Stimulated activated CD8-positive, alpha-beta memory T cell treated with anti-CD3 and anti-CD28 coated beads, Interleukin-15, amount 100 ng/mL, for 48 hours (primary cell): ENCODE measurements at regions not wholly inside any gene's neighbourhood (a gene's known extent, or its start where the extent isn't known, plus 50 kb on each side); places are given as distances from the start of the nearest gene placed in this dataset.

ENCODE experiments used
- DNase-seq, 2 donors: peaks; one replicate each; pipeline ENCODE4 v3.0.0-alpha.2; 2020; ENCODE audit warnings: low read depth in 2 of 2

DNA sequence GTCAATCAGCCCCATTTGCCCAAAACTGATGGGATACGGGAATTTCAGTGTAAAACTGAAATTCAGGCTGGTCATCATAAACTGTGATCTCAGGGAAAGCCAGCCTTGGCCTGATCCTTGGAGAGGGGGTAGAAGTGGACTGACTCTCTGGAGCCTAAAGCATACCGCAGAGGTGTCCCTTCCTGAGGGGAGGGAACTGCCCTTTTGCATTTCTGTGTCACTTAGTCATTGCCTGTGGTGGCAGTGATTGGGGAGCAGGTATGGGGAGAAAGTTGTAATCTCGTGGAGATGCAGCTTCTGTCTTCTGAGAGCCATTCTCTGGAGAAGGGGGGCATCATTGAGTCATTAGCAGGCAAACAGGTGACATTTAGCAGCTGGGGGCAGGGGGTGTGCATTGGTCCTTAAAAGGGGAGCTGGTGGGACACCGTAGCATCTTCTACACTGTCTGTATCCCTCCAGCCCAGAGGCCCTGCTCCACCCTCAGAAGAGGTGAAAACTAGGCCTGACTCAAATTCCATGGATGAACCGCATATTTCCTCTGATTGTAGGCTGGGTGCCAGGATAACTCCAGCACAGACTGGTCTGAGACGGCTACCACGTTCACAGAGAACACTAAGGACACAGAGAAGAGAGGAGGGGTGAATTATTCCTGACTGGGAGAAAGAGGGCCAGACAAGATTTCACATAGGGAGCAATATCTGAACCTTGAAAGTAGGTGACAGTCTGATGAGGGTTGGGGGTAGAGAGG, 143.3 kb downstream of the SEC61B start:
- DNase-seq = no peak

GRCh38 chr9:99366183-99366582, 144.1 kb downstream of the SEC61B start:
- no peak for DNase-seq

- DNase-seq = no peak
Measured at GRCh38 chr9:99366621-99367020, 144.5 kb downstream of the SEC61B start.

DNA sequence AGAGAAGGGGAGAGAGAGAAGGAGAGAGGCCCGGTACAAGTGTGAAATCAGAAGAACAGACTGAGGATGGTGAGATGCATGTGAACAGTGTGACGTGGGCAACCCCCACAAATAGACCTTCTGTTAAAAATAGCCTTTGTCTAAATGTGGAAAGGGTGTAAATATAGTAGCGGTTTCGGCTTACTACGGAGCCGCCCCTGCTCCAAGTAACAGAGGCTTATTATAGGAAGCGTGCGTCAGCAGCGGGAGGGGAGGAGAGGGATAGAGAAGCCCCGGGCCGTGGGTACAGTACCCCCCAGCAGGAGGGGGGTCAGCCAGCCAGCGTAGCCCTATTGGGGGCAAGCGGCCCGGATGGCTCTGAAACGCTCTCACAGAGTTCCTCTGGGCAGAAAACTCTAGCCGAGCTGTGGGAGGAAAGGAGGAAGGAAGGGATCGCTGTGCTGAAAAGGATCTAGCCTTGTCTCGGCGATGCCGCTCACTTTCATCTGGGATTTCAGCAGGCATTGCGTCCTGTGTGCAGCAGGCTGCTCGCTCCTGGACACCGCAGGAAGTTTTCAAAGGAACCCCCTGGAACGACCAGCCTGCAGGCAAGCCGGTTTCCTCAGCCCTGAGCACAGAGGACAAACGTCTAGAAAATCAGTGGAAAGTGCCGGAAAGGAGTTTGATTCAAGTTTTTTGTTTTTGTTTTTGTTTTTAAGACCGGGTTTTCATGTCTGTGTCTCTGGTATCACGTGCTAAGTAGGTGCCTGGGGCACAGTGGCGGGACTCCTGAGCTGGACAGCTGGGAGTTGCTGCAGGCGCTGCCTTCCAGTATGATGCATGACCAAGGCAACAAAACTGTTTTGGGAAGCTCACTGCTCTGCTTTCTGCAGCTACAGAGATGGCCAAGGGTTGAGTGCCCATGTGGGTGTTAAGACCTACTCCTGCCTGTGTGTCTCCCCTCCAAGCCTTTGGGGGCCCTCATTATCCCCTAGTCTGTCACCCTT, 146.6 kb downstream of the SEC61B start:
- no peak for DNase-seq

- DNase-seq = no peak
Measured at GRCh38 chr9:99369327-99369722, 147.2 kb downstream of the SEC61B start.

DNA sequence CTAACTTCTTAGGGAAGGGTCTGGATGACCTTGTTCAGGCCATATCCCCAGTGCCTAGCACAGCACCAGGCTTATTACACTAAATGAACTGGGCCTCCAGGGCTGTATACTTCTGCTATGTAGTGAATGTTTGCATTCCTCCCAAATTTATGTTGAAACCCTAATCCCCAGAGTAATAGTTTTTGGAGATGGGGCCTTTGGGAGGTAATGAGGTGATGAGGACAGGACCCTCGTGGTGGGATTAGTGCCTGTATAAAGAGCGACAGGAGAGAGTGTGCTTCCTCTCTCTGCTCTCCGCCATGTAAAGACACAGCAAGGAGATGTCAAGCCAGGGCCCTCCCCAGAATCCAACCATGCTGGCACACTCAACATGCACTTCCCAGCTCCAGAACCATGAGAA, 148.3 kb downstream of the SEC61B start:
- DNase-seq = no peak

- no peak for DNase-seq
Measured at GRCh38 chr9:99371376-99371775, 149.3 kb downstream of the SEC61B start.

GRCh38 chr9:99373912-99374311, 151.8 kb downstream of the SEC61B start:
- DNase-seq = no peak

DNA sequence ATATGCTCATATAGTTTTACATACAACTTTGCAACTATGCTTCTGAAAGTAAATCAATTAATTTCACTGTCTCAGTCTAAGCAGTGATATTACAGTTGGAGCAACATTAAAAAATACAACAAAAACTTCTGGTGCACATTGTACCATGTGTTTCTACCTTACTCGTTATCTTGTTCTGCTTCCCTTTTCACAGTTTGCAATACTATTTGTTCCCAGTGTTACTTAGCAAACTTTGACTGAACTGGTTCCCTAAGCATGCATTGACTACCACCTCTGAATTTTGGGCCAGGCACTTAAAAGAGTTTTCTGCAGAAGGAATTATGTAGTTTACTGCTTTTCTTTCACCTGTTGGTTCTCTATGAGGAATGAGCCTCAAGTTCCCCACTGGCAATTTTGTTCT, 152.7 kb downstream of the SEC61B start:
- no peak for DNase-seq

- no peak for DNase-seq
Measured at GRCh38 chr9:99375481-99375880, 153.4 kb downstream of the SEC61B start.

GRCh38 chr9:99377790-99378775, 156.0 kb downstream of the SEC61B start:
- no peak for DNase-seq

GRCh38 chr9:99383536-99383935, 161.5 kb downstream of the SEC61B start:
- no peak for DNase-seq

GRCh38 chr9:99385215-99385614, 163.1 kb downstream of the SEC61B start:
- no peak for DNase-seq

GRCh38 chr9:99385814-99386279, 163.8 kb downstream of the SEC61B start:
- DNase-seq = no peak

DNA sequence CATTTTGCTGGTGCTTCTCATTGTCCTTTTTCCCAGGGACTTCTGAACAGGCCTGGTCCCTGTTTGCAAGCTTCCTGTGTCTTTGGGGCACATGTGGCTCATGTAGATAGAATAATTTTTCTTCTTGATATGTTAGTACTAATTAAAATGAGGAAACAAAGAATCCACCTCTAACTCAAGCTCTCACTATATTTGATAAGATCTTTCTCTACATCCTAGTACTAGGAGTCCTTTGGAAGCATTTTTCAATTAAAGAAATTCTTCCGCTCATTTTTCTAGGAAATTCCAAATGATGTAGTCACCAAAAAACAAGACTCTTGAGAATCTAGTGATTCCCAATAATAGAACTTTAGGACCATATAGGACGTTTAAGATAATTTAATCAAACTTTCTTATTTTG, 165.3 kb downstream of the SEC61B start:
- no peak for DNase-seq

- no peak for DNase-seq
Measured at GRCh38 chr9:99389087-99390033, 167.3 kb downstream of the SEC61B start.

- no peak for DNase-seq
Measured at GRCh38 chr9:99391937-99392594, 170.0 kb downstream of the SEC61B start.

- DNase-seq = no peak
Measured at GRCh38 chr9:99392986-99393385, 170.9 kb downstream of the SEC61B start.

DNA sequence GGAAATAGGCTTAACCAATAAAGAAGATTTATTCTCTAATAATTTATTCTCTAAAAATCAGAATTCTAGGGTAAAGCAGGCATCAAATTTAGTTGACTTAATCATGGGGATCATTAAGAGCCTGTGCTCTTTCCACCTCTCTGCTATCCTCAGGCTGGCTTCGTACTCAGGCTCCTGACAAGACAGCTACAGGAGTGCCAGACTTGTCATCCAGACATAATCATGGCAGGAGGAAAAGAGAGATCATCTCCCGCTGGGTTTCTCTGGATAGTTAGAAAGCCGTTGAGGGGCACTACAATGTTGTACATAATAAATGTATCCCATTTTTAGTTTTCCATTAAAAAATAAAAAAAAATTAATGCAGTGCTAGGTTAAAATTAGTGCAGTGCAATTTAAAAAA, 171.9 kb downstream of the SEC61B start:
- DNase-seq = no peak

- no peak for DNase-seq
Measured at GRCh38 chr9:99398241-99398640, 176.2 kb downstream of the SEC61B start.
